ENCODE measurements at regions not wholly inside any gene's neighbourhood (a gene's known extent, or its start where the extent isn't known, plus 50 kb on each side); places are given as distances from the start of the nearest gene placed in this dataset.
"Not testable (repeated sequence)": the region's sequence is repeated elsewhere in the genome, so short reads cannot be mapped to it uniquely, and the experiment has no call there.

- ATAC-seq (no peak), DNase-seq (no peak)
- no peaks in the 10 kb centered on the region for H3K4me1 ChIP-seq
- no peak overlapping the region for H3K4me3 ChIP-seq
- no peaks in the 10 kb centered on the region for H3K27me3 ChIP-seq
- TF ChIP-seq POLR2A (IDR thresholded peaks at IDR 0.05) (no peak), CTCF (IDR thresholded peaks at IDR 0.05 in 4 of 5, conservative IDR thresholded peaks at IDR 0.05 in 1 of 5) (no peak)
- H3K9me3 ChIP-seq = no peaks in the 10 kb centered on the region
- no peaks in the 10 kb centered on the region for H3K36me3 ChIP-seq
- intact Hi-C loops (cut with DNase I; ENCODE audit: low total_unique reads) = no loop called here
- H3K27ac ChIP-seq = no peak overlapping the region
- in situ Hi-C loops (cut with MboI; ENCODE audit: low sequenced_read_pairs in 4 of 4) = no loop called here
Observed at GRCh38 chr12:23236811-23237210, 611.8 kb downstream of the ETNK1 start.

- DNase-seq (no peak), ATAC-seq (no peak)
- no peaks in the 10 kb centered on the region for H3K36me3 ChIP-seq
- H3K27me3 ChIP-seq = no peaks in the 10 kb centered on the region
- TF ChIP-seq POLR2A (IDR thresholded peaks at IDR 0.05) (no peak), CTCF (IDR thresholded peaks at IDR 0.05 in 4 of 5, conservative IDR thresholded peaks at IDR 0.05 in 1 of 5) (no peak)
- no peak overlapping the region for H3K4me3 ChIP-seq
- no peaks in the 10 kb centered on the region for H3K4me1 ChIP-seq
- in situ Hi-C loops (cut with MboI; ENCODE audit: low sequenced_read_pairs in 4 of 4) = no loop called here
- no peaks in the 10 kb centered on the region for H3K9me3 ChIP-seq
- no peak overlapping the region for H3K27ac ChIP-seq
- intact Hi-C loops (cut with DNase I; ENCODE audit: low total_unique reads) = no loop called here
Observed at GRCh38 chr12:23238190-23238589, 613.2 kb downstream of the ETNK1 start.

DNA sequence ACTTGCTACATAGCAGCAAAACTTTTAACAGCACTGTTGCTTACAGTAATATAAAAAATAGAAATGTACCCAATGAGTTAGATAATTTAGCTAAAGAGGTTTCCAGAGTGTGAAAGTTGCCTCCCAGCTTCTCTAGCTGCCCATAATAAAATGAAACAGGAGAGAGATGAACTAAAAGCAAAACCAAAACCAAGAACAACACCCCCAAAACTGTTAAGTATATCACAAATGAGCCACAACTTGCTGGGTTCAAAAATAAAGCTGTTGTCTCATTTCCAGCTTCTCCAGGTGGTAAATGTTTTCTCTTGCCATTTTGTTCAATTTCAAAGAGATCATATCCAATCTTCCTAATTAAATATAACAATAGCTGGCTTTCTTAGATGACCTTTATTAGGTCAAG, 614.0 kb downstream of the ETNK1 start:
- no peak for DNase-seq
- Histone ChIP-seq H3K27ac (no peak overlapping the region), H3K4me1 (no peaks in the 10 kb centered on the region), H3K27me3 (no peaks in the 10 kb centered on the region), H3K4me3 (no peak overlapping the region), H3K36me3 (no peaks in the 10 kb centered on the region), H3K9me3 (no peaks in the 10 kb centered on the region)
- intact Hi-C loops (cut with DNase I; ENCODE audit: low total_unique reads) = no loop called here
- no peak for TF ChIP-seq POLR2A (IDR thresholded peaks at IDR 0.05)
- no peak for TF ChIP-seq CTCF (IDR thresholded peaks at IDR 0.05 in 4 of 5, conservative IDR thresholded peaks at IDR 0.05 in 1 of 5)
- no peak for ATAC-seq
- in situ Hi-C loops (cut with MboI; ENCODE audit: low sequenced_read_pairs in 4 of 4) = no loop called here

GRCh38 chr12:23245186-23245585, 620.2 kb downstream of the ETNK1 start:
- TF ChIP-seq CTCF (IDR thresholded peaks at IDR 0.05 in 4 of 5, conservative IDR thresholded peaks at IDR 0.05 in 1 of 5) = no peak
- TF ChIP-seq POLR2A (IDR thresholded peaks at IDR 0.05) = no peak

GRCh38 chr12:23253191-23253590, 628.2 kb downstream of the ETNK1 start:
- Histone ChIP-seq H3K4me1 (no peaks in the 10 kb centered on the region), H3K27ac (no peak overlapping the region), H3K36me3 (no peaks in the 10 kb centered on the region), H3K4me3 (no peak overlapping the region), H3K9me3 (no peaks in the 10 kb centered on the region), H3K27me3 (no peaks in the 10 kb centered on the region)
- no peak for ATAC-seq
- in situ Hi-C loops (cut with MboI; ENCODE audit: low sequenced_read_pairs in 4 of 4) = no loop called here
- TF ChIP-seq POLR2A (IDR thresholded peaks at IDR 0.05) (no peak), CTCF (IDR thresholded peaks at IDR 0.05 in 4 of 5, conservative IDR thresholded peaks at IDR 0.05 in 1 of 5) (no peak)
- DNase-seq = no peak
- intact Hi-C loops (cut with DNase I; ENCODE audit: low total_unique reads) = no loop called here

More at GRCh38 chr12:23245186-23245585, 620.2 kb downstream of the ETNK1 start:
- in situ Hi-C loops (cut with MboI; ENCODE audit: low sequenced_read_pairs in 4 of 4) (no loop called here), intact Hi-C loops (cut with DNase I; ENCODE audit: low total_unique reads) (no loop called here)
- DNase-seq (no peak), ATAC-seq (no peak)
- Histone ChIP-seq H3K27me3 (no peaks in the 10 kb centered on the region), H3K4me1 (no peaks in the 10 kb centered on the region), H3K36me3 (no peaks in the 10 kb centered on the region), H3K27ac (no peak overlapping the region), H3K4me3 (no peak overlapping the region), H3K9me3 (no peaks in the 10 kb centered on the region)

GRCh38 chr12:23253910-23254309, 628.9 kb downstream of the ETNK1 start:
- H3K27ac ChIP-seq; intact Hi-C loops (cut with DNase I; ENCODE audit: low total_unique reads); H3K27me3 ChIP-seq; DNase-seq; H3K4me3 ChIP-seq; ATAC-seq; H3K9me3 ChIP-seq; H3K4me1 ChIP-seq; in situ Hi-C loops (cut with MboI; ENCODE audit: low sequenced_read_pairs in 4 of 4); H3K36me3 ChIP-seq: not testable (repeated sequence)

Data from gastrocnemius medialis (tissue), 4 donors.